PC-3 (cell line): ENCODE measurements at regions not wholly inside any gene's neighbourhood (a gene's known extent, or its start where the extent isn't known, plus 50 kb on each side); places are given as distances from the start of the nearest gene placed in this dataset.

Experiments
- CTCF ChIP-seq: fragments of 300-600 bp; sonication (generic); conservative IDR thresholded peaks from 2 replicates; pipeline ENCODE4 v1.5.1; 2017; ENCODE audit warnings: antibody characterized with exemption, low read depth, mild to moderate bottlenecking, low read length
- EZH2 ChIP-seq: fragments of 300-600 bp; sonication (generic); IDR thresholded peaks from one replicate; pipeline ENCODE4 v1.6.1; 2017; ENCODE audit warnings: antibody characterized with exemption, mild to moderate bottlenecking, low read length; ENCODE audit not compliant: unreplicated experiment

- TF ChIP-seq CTCF (no peak), EZH2 (no peak)
Observed at GRCh38 chr7:17239046-17239445, 59.4 kb upstream of the AHR start.
